GM18507 (cell line): ENCODE measurements at regions not wholly inside any gene's neighbourhood (a gene's known extent, or its start where the extent isn't known, plus 50 kb on each side); places are given as distances from the start of the nearest gene placed in this dataset.

Experiments
- DNase-seq: peaks from one replicate; pipeline ENCODE4 v3.0.0; 2011; ENCODE audit warnings: low read depth; ENCODE audit not compliant: insufficient read length; ENCODE audit errors: extremely low spot score
- FAIRE-seq: peaks from 2 replicates; lab custom pipeline; 2011; peaks lifted over from hg19 to GRCh38; lab: Jason Lieb, UNC

DNA sequence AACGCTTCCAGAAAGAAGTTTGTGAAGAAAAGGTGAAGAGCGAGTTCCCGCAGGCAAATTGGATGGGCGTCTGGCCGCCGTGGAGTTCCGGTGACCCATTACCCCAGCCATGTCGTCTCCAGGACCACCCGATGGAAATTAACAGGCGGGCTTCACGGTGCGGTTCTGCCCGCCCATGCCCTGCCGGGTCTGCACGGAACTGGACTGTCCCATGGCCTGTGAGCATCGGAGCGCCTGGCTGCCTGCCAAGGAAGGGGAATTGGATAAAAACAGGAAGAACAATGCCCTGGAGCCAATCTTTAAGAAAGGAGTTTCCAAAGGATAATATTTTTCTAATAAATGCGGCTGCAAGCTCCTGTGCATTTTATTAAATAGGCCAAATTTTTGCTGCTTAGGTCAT lies 319.8 kb upstream of the SLC7A11 start:
- DNase-seq (no peak), FAIRE-seq (no peak)

DNA sequence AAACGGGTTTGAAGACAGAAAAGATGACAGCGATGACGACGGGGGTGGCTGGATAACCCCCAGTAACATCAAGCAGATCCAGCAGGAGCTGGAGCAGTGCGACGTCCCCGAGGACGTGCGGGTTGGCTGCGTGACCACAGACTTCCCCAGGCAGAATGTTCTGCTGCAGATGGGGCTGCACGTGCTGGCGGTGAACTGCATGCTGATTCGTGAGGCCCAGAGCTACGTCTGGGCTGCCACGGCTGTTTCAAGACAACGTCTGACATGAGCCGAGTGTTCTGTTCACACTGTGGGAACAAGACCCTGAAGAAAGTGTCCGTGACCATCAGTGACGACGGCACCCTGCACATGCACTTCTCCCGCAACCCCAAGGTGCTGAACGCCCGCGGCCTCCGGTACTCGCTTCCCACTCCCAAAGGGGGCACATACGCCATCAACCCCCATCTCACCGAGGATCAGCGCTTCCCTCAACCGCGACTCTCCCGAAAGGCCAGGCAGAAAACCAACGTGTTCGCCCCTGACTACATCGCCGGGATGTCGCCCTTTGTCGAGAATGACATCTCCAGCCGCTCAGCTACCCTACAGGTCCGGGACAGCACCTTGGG lies 319.2 kb upstream of the SLC7A11 start:
- FAIRE-seq (no peak), DNase-seq (no peak)

DNA sequence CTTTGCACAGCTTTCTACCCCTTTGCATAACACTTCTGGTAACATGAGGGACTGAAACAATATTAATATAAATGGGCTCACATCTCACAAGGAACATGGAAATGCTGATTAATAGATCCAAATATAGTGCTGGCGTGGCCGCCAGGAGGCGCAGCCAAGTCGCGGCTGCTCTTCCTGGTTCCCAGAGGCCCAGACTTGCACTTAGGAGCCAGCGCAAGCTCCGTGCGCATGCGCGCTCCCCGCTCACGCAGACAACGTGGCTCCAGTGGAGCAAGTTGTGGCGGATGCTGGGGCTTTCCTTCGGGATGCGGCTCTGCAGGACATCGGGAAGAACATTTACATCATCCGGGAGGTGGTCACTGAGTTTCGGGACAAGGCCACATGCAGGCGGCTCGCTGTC lies 318.3 kb upstream of the SLC7A11 start:
- FAIRE-seq (no peak), DNase-seq (no peak)

DNA sequence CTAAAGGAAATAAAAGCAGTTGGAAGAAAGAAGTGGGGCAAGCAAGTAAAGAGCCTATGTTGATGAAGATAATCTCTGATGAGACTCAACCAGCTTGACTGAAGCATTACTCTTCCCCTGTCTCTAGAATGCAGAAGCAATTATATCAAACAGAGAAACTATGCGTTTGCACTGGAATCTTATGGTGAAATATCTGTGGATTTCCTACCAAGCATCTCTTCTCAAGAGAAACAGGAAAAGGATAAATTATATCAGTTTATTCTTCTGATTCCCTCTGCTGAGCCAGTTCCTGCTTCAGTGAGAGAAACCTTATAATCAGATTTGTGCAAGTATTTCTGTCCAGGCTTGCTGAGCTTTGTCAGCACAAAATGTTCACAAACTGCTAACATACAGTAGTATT lies 316.7 kb upstream of the SLC7A11 start:
- no peak for DNase-seq
- no peak for FAIRE-seq

DNA sequence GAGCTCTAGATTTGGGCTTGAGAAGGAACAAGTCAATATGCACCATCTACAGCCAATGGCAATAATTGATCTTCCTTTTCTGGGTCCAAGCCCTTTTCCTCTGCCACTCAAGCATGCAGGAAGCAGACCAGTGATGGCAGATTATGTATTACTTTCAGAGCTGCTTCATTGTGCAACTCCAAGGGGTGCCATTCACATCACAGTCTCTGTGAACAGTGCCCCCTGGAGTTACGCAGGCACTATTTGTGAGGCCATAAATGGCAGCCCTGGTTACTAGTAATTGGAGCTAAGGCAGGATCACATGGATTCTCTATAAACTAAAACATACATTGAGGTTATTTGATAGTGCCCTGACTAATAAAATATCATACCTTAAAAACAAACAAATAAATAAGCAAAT lies 313.4 kb upstream of the SLC7A11 start:
- FAIRE-seq (no peak), DNase-seq (no peak)

DNA sequence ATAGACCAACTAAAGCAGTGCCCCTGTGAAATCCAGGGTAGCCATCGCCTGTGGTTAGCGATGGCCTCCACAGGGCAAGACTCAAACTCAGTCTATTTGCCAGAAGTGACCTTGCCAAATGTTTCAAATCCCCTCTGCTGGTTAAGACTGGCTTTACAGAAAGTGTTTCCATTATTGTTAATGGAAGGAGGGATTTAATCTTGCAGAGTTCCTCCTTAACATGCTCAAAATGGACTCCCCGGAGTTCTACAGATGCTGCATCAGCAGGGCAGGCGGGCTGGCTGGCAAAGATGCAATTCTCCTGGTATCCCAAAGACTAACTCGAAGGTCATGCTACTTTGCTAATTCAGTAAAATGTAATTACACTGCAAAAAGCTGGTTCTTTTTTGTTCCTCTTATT lies 313.0 kb upstream of the SLC7A11 start:
- DNase-seq (no peak), FAIRE-seq (no peak)

DNA sequence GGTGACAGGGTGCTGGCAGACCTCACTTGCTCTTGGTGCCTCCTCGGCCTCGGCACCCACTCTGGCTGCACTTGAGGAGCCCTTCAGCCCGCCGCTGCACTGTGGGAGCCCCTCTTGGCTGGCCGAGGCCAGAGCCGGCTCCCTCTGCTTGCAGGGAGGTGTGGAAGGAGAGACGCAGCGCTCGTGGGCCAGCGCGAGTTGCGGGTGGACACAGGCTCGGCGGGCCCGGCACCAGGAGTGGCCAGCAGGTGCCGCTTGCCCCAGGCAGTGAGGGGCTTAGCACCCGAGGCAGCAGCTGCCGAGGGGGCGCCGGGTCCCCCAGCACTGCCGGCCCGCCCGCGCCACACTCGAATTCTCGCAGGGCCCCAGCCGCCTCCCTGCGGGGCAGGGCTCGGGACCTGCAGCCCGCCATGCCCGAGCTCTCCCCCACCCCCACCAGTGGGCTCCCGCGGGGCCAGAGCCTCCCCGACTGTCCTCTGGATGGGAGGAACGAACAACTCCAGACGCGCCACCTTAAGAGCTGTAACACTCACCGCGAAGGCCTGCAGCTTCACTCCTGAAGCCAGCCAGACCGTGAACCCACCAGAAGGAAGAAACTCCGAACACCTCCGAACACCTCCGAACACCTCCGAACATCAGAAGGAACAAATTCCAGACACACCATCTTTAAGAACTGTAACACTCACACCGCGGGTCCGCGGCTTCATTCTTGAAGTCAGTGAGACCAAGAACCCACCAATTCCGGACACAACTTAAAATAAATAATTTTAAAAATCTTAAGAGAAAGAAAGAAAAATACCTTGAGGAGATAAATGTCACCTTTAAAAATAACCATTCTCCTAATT lies 311.1 kb upstream of the SLC7A11 start:
- DNase-seq (no peak), FAIRE-seq (no peak)

DNA sequence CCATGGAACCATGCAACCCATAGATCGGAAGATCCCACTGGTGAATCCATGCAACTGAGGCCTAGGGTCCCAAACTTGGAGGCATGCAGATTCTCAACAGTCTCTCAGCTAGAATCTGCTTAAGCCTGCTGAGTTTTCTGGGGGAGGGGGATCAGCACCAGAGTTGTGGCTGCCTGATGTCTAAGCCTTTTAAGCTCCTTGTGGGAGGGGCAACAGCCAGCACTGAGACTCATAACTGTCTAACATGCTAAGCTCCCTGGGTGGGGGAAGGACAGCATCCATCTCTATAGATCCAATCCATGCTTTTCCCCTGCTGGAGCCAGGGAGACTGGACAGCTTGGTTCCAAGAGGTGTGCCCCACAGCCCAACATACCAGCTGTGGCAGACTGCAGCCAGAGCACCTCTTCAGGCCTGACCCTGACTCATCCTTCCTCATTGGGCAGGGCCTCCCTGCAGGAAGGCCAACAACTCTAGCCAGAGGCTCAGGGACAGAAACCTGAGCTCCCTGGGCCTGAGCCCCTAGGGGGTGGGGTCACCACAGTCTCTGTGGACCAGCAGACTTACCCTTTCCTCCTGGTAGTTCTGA lies 300.1 kb upstream of the SLC7A11 start:
- DNase-seq (no peak), FAIRE-seq (no peak)

DNA sequence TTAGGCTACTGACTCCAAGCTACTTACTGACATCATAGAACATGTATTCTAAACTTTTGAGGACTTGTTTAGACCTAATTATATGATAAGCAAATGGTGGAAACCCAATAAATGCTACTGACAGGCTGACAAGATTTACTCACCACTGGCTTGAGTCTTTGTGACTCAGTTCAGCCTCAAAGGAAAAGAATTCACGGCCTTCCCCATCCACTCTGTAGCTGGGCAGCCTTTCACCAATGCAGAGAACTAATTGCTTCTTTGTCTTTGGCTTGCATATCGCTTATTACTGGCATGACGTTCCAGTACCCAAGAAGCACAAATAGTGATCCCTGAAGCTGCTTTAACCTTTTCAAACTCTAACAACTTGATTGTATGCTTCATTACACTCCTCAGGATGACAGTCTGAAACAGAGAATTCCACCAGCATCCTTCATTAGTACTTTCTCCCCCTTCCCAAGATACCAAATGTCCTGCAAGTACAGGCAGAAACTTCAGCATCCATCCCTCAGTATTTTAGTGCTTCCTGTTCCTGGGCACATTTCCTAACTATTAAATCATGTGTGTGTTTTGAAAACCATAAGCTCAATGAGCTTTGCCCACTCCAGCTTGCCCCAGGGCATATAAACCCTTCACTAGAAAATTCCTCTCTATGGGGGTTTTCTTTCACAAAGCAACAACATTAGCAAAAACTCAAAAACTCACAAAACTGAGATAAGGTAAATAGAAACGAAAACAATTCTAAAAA lies 298.1 kb upstream of the SLC7A11 start:
- FAIRE-seq (no peak), DNase-seq (no peak)

DNA sequence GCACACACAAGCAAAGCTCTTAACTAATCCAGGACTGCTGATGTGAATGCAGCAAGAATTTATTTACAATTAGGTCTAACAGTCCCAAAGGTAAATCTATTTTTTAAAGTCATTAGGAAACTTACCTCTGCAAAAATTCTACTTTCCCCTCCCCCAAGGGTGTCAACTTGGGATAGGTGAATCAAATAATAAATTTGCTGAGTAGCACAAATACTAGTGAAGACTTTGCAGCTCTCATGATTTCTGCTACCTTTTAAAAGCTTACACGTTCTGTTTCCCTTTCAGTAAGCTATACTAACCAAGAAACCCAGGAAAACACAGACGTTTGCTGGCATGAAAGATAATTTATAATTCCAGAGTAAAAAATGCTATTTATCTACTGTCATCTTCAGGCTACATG lies 296.6 kb upstream of the SLC7A11 start:
- FAIRE-seq, result no peak
- no peak for DNase-seq

DNA sequence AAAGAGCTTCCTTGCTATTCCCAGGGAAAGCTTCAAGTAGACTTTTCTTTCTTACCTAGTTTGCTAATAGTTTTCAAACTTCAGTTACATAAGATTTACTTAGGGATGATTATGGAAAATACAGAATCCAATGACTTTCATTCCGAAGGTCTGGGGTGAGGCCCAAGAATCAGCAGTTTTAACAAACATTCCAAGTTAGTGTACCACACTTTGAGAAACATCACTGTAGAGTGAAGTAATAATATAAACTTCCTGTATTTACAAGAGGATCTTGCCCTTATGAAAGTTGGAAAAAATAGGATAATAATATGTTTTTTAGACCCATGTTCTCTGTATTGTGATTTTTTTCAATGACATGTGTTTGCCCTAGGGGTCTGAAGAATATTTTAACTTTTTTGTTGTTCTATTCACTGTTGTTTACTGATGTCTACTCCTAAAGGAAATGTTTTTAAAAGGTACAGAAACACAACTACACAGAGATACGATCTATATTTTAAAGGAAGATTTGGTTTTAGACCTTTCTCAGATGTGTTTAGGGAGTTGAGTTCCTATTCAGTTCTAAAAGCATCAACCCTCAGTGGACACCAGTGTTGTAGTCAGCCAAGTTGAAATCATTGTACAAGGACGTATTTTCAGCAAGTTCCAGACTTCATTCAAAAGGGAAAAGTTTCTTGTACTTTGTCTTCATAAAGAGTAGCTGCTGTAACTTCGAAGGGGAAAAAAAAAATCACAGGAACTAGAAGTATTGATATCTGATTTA lies 295.8 kb upstream of the SLC7A11 start:
- DNase-seq (no peak), FAIRE-seq (no peak)

DNA sequence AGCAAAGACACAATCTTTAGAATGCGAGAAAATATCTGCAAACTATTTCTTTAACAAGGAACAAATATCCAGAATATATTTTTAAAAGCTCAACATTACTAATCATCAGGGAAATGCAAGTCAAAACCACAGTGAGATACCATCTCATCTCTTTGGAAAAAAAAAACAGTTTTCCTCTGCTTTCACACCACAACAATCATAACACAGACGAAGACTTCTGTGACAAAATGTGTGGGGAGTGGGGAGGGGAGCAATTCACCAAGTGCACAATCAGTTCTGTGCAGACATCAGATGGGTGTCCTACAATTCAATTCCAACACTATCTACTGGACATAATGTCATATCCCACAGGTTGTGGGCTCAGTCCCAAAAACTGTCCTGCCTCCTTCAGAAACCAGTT lies 293.2 kb upstream of the SLC7A11 start:
- no peak for FAIRE-seq
- DNase-seq, result no peak

DNA sequence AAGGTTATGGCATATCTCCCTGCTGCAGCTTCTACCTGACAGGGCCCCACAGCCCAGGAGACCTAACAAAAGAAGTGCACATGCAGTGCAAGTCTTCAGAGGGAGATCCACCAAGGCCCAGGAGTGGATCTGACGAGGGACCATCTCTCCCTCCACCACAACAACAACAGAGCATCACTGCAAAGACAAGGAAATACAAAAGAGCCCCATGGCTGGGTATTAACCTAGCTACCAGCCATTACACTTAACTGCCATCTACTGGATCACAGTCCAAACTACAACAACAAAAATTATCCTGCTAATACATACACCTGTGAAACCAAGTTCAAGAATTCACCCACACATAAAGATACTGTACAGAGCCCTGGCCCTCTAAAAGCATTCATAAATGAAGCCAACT lies 280.2 kb upstream of the SLC7A11 start:
- DNase-seq, result no peak
- FAIRE-seq, result no peak

DNA sequence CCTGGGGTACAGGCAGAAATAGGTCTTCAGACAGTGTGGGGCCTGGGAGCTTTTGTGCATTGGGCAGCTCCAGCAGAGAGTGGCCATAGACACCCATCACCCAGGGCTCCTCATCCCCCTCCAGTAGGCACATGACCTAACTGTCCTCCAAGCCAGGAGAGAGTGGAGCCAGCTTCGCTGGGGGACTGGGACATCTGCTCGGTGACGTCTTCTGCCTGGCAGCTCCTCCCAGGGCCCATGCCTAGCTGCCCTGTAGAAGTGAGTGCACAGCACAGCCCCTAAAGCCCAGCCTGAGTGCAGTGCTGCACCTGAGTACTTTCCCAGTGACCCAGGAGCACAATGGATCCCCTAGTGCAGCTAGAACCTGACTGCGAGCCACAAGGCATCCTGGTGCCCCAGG lies 279.7 kb upstream of the SLC7A11 start:
- no peak for FAIRE-seq
- DNase-seq, result no peak

DNA sequence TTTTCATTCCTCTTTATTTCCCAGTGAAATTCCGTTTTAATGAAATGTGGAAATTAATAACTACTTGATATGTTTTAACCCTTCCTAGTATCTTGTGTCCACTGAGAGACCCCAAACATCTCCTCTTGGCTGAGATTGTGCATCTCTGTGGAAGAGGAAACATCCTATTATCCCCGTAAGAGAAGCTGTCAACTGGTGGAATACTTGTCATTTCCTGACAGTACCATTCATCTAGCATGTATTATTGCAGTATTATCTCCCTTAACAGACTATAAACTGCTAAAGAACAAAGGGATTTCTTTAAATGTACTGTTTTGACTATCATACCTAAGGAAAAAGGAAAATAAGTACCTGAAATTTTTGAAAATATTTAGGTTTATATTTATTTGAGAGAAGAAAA lies 277.3 kb upstream of the SLC7A11 start:
- FAIRE-seq (no peak), DNase-seq (no peak)

DNA sequence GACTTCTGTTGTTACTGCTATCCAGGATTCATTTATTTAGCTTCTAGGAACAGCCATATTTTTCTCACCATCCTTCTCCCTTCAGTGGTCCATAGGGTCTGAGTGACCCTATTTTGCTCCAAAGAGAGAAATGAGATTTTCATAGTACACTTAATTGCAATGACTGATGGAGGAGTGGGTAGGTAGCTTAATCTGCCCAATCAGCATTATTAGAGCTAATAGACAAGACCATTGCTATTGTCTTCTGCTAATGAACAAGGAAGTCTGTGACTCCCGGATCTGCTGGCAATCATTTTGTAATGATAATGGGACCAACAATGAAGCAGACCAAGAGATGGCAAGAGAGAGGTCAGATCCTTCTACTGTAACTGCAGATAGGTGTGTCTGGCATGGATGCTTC lies 271.4 kb upstream of the SLC7A11 start:
- no peak for DNase-seq
- FAIRE-seq, result no peak

DNA sequence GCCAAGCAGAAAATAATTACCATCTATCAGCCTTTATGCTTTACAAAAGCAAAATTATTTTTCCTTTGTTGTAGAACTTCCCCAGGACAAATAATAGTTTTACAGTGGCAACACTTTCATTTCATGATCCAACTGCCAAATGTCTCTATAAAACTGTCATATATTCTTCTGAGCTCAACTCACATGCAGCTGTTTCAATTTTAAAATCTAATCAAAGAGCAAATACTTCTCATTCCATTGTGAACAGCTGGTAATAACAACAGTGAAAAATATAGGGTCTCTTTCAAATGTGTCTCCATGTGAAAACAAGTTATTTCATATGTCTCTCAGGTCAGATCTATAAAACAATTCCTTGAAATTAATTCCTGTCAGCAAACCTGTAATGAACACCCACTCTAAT lies 270.6 kb upstream of the SLC7A11 start:
- DNase-seq (no peak), FAIRE-seq (no peak)

DNA sequence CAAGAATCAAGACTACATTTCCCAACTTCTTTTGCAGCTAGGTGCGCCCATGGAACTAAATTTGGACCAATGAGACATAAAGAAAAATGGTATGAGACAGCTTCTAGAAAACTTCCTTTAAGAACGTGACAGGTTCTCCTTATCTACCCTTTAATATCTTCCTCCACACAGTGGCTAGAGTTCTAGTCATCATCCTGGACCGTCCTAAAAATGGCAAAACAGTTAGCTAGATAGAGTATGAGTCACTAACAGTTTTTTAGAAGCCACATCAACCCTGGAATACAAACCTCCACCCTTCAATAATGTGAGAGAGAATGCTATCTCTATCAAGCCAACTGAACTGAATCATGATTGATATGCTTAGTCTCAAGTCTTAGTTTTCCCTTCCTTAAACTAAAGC lies 267.9 kb upstream of the SLC7A11 start:
- no peak for FAIRE-seq
- DNase-seq, result no peak

DNA sequence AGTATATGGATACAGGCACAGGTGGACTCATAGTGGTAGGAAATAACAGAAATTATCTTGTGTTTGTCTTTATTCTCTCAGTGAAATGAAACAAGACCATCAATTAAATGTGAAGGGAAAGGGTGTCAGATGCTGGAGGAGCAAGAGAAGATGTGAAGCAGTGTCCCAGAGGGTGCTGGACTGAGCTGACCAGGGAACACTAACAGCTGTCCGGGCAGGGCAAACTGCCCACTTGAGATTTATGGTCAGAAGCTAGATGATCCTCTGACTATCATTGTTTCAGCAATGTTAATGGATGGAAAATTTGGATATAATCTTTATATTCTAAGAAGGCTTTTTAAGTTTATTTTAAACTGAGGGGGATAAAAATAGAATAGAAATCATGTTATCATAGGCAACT lies 267.2 kb upstream of the SLC7A11 start:
- no peak for DNase-seq
- FAIRE-seq, result no peak

DNA sequence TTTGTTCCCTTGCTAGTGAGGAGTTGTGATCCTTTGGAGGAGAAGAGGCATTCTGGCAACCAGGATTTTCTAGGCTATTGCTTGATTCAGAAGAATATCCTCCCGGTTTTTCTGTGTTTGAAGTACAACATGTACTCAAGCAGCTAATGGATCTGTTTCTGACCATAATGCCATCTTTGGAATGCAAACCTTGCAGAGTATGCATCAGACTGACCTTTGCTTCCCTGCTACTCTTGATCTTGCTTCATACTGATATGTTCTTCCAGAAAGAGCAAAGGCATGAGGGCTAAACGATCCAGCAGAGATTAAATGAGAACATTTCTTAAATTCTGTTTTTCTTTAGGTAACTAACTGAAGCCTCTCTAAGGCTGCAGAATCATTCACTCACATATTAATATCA lies 265.4 kb upstream of the SLC7A11 start:
- no peak for FAIRE-seq
- no peak for DNase-seq
